CD14-positive monocyte (primary cell): ENCODE measurements at regions not wholly inside any gene's neighbourhood (a gene's known extent, or its start where the extent isn't known, plus 50 kb on each side); places are given as distances from the start of the nearest gene placed in this dataset.

Source experiments
- DNase-seq, 3 donors: peaks; one replicate each; pipeline ENCODE4 v3.0.0-alpha.2; 2011 to 2022
- H2AFZ ChIP-seq: 2 replicates; pipeline ENCODE4 v1.6.0; 2012; ENCODE audit warnings: mild to moderate bottlenecking, low read depth, low read length, inconsistent platforms; ENCODE audit not compliant: insufficient read depth, poor library complexity, severe bottlenecking
- H3K27ac ChIP-seq, 2 donors: 1 replicate in 1 of 2; 2 replicates in 1 of 2; pipeline ENCODE4 v1.5.1; 2012 to 2013; ENCODE audit warnings: low read length in 2 of 2, control low read depth in 1 of 2, inconsistent platforms in 1 of 2, low read depth in 1 of 2, mild to moderate bottlenecking in 1 of 2
- H3K27me3 ChIP-seq, 2 donors: one replicate each; pipeline versions ENCODE4 v1.6.0 to v1.6.1; 2011 to 2013; ENCODE audit warnings: low read length in 2 of 2; ENCODE audit not compliant: control insufficient read depth in 2 of 2, insufficient read depth in 2 of 2
- H3K36me3 ChIP-seq, 2 donors: replicated peaks in 1 of 2; 1 replicate in 1 of 2; 2 replicates in 1 of 2; pipeline versions ENCODE4 v1.5.1 to v1.6.1; 2012 to 2013; ENCODE audit warnings: low read length in 2 of 2, control low read depth in 1 of 2, inconsistent platforms in 1 of 2, mild to moderate bottlenecking in 1 of 2; ENCODE audit not compliant: insufficient read depth in 2 of 2, control insufficient read depth in 1 of 2
- H3K4me1 ChIP-seq, 2 donors: 1 replicate in 1 of 2; 2 replicates in 1 of 2; pipeline versions ENCODE4 v1.5.1 to v1.6.1; 2012 to 2013; ENCODE audit warnings: low read length in 2 of 2, control low read depth in 1 of 2, inconsistent platforms in 1 of 2, mild to moderate bottlenecking in 1 of 2, moderate library complexity in 1 of 2; ENCODE audit not compliant: insufficient read depth in 2 of 2, control insufficient read depth in 1 of 2
- H3K4me2 ChIP-seq: replicated peaks from 2 replicates; pipeline ENCODE3; 2012; ENCODE audit warnings: low read length, moderate library complexity, mild to moderate bottlenecking; ENCODE audit not compliant: poor library complexity, severe bottlenecking; ENCODE audit errors: extremely low read depth
- H3K4me3 ChIP-seq, 3 experiments: fragments of 200-600 bp in 1 of 3; sonication (generic) in 1 of 3; replicated peaks in 1 of 3; 1 replicate in 2 of 3; 2 replicates in 1 of 3; pipeline ENCODE4 v1.5.1; 2011 to 2013; ENCODE audit warnings: low read length in 3 of 3, mild to moderate bottlenecking in 3 of 3, control low read depth in 2 of 3, low read depth in 2 of 3, inconsistent platforms in 1 of 3, moderate library complexity in 1 of 3
- H3K79me2 ChIP-seq: 2 replicates; pipeline ENCODE4 v1.6.0; 2012; ENCODE audit warnings: mild to moderate bottlenecking, control low read depth, inconsistent platforms, low read length, moderate library complexity; ENCODE audit not compliant: insufficient read depth
- H3K9ac ChIP-seq: 2 replicates; pipeline ENCODE4 v1.6.0; 2017; ENCODE audit warnings: low read length, mild to moderate bottlenecking; ENCODE audit not compliant: insufficient read depth, poor library complexity, severe bottlenecking
- H3K9me3 ChIP-seq, 2 donors: replicated peaks in 1 of 2; 1 replicate in 1 of 2; 2 replicates in 1 of 2; pipeline versions ENCODE4 v1.5.1 to v1.6.1; 2012 to 2013; ENCODE audit warnings: low read length in 2 of 2, control low read depth in 1 of 2; ENCODE audit not compliant: control insufficient read depth in 1 of 2, insufficient read depth in 1 of 2
- H4K20me1 ChIP-seq: 2 replicates; pipeline ENCODE4 v1.6.0; 2012; ENCODE audit warnings: mild to moderate bottlenecking, low read length, control low read depth, moderate library complexity; ENCODE audit not compliant: insufficient read depth
- H3K27ac Mint-ChIP-seq, 7 donors: one replicate each; pipeline ENCODE4 v1.8.0; 2020; ENCODE audit warnings: mild to moderate bottlenecking in 7 of 7, mixed read lengths in 7 of 7, moderate library complexity in 6 of 7, inconsistent platforms in 2 of 7
- H3K27me3 Mint-ChIP-seq, 3 donors: one replicate each; pipeline ENCODE4 v1.8.0; 2021 to 2022; ENCODE audit warnings: low read depth in 3 of 3, mild to moderate bottlenecking in 3 of 3, mixed read lengths in 3 of 3, moderate library complexity in 3 of 3, inconsistent platforms in 1 of 3
- H3K36me3 Mint-ChIP-seq, 2 donors: one replicate each; pipeline ENCODE4 v1.8.0; 2020; ENCODE audit warnings: mixed read lengths in 2 of 2, inconsistent platforms in 1 of 2, mild to moderate bottlenecking in 1 of 2
- H3K4me1 Mint-ChIP-seq: one replicate; pipeline ENCODE4 v1.8.0; 2020; ENCODE audit warnings: mild to moderate bottlenecking, mixed read lengths
- H3K4me3 Mint-ChIP-seq, 2 donors: one replicate each; pipeline ENCODE4 v1.8.0; 2020; ENCODE audit warnings: mild to moderate bottlenecking in 2 of 2, mixed read lengths in 2 of 2, moderate library complexity in 1 of 2
- H3K9me3 Mint-ChIP-seq, 7 donors: one replicate each; pipeline ENCODE4 v1.8.0; 2020 to 2022; ENCODE audit warnings: mixed read lengths in 7 of 7, mild to moderate bottlenecking in 6 of 7, moderate library complexity in 6 of 7, inconsistent platforms in 2 of 7
- WGBS: methylation state at CpG from one replicate; pipeline ENCODE4 v1.1.5; 2013; ENCODE audit warnings: missing lambda C conversion rate; ENCODE audit not compliant: insufficient coverage; 5-methylcytosine and 5-hydroxymethylcytosine counted together
- intact Hi-C, 2 donors: fragments of 100-400 bp; cut with micrococcal nuclease; formaldehyde crosslinking; loops; one replicate each; pipeline versions ENCODE4 v1.15.0 to v1.15.1; 2023
- TF ChIP-seq, protein P1 (sequence below): fragments of 200-600 bp; IDR thresholded peaks from one replicate; pipeline ENCODE4 v1.8.0; 2022; ENCODE audit warnings: antibody characterized with exemption, mild to moderate bottlenecking

DNA sequence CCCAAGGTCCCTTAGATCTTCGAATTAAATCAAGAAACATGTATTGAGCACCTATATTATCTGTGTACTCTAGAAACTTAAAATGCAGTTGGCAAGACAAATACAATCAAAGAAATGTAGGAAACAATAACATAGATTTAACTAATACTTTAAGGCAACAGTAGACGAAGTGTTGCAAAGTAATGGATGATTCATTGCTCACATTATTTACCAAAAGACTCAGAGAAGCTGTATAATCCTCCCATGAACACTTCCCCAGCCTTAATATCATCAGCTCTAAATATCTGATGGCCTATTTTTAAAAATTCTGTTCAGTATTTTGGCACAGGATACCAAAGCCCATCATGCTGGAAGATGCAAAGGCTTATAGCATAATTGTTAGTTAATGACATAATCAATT lies 272.1 kb upstream of the TTC14 start:
- no peaks in the 10 kb centered on the region for H3K36me3 Mint-ChIP-seq
- H3K27ac Mint-ChIP-seq = no peak overlapping the region
- Histone ChIP-seq H3K4me1 (no peaks in the 10 kb centered on the region), H3K9me3 (peaks cover 0 to 8% of the 10 kb centered on the region in 2 donors), H3K79me2 (no peaks in the 10 kb centered on the region), H3K9ac (no peak overlapping the region), H3K36me3 (no peaks in the 10 kb centered on the region), H3K4me2 (no peak overlapping the region), H3K27ac (no peak overlapping the region), H3K27me3 (no peaks in the 10 kb centered on the region), H3K4me3 (no peak overlapping the region), H4K20me1 (no peaks in the 10 kb centered on the region), H2AFZ (no peak overlapping the region)
- H3K9me3 Mint-ChIP-seq = peaks cover 0 to 8% (median 3%) of the 10 kb centered on the region in 7 donors
- no peaks in the 10 kb centered on the region for H3K4me1 Mint-ChIP-seq
- TF ChIP-seq, protein P1, sequence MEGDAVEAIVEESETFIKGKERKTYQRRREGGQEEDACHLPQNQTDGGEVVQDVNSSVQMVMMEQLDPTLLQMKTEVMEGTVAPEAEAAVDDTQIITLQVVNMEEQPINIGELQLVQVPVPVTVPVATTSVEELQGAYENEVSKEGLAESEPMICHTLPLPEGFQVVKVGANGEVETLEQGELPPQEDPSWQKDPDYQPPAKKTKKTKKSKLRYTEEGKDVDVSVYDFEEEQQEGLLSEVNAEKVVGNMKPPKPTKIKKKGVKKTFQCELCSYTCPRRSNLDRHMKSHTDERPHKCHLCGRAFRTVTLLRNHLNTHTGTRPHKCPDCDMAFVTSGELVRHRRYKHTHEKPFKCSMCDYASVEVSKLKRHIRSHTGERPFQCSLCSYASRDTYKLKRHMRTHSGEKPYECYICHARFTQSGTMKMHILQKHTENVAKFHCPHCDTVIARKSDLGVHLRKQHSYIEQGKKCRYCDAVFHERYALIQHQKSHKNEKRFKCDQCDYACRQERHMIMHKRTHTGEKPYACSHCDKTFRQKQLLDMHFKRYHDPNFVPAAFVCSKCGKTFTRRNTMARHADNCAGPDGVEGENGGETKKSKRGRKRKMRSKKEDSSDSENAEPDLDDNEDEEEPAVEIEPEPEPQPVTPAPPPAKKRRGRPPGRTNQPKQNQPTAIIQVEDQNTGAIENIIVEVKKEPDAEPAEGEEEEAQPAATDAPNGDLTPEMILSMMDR = no peak
- no peaks in the 10 kb centered on the region for H3K27me3 Mint-ChIP-seq
- intact Hi-C loops = no loop called here
- no peak overlapping the region for H3K4me3 Mint-ChIP-seq
- DNase-seq = no peak
- WGBS = no CpG with 5 or more reads among the region's 2 CpGs

DNA sequence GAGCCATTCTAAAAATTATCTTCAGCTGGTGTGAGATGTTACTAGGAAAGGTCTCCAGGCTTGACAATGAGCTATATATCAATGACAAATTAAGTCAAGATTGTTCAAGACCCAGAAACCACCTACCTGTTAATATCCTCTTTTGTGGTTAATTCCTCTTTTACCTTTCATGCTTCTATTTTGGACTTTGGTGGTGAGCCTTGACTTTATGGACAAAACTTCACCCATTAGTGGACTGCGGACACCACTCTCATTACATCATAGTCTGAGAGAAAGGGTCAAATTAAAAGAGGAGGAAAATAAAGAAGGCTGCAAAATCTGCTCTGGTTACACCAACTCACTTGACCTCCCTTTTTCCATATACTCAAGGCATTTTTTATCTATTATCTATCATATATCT lies 271.5 kb upstream of the TTC14 start:
- Histone ChIP-seq H3K4me1 (no peaks in the 10 kb centered on the region), H3K27me3 (no peaks in the 10 kb centered on the region), H3K79me2 (no peaks in the 10 kb centered on the region), H3K4me2 (no peak overlapping the region), H4K20me1 (no peaks in the 10 kb centered on the region), H2AFZ (no peak overlapping the region), H3K9ac (no peak overlapping the region), H3K4me3 (no peak overlapping the region), H3K36me3 (no peaks in the 10 kb centered on the region), H3K9me3 (peaks cover 0 to 3% of the 10 kb centered on the region in 2 donors), H3K27ac (no peak overlapping the region)
- intact Hi-C loops = no loop called here
- Mint-ChIP-seq H3K27ac (no peak overlapping the region), H3K4me1 (no peaks in the 10 kb centered on the region), H3K9me3 (peaks cover 0 to 8% (median 3%) of the 10 kb centered on the region in 7 donors), H3K36me3 (no peaks in the 10 kb centered on the region), H3K4me3 (no peak overlapping the region), H3K27me3 (no peaks in the 10 kb centered on the region)
- WGBS = no CpG with 5 or more reads among the region's 1 CpG
- TF ChIP-seq, protein P1 = no peak
- no peak for DNase-seq
